C4-2B (cell line): ENCODE measurements at regions not wholly inside any gene's neighbourhood (a gene's known extent, or its start where the extent isn't known, plus 50 kb on each side); places are given as distances from the start of the nearest gene placed in this dataset.

ENCODE experiments used
- ZFX ChIP-seq: fragments of 450-650 bp; IDR thresholded peaks from 2 replicates; pipeline ENCODE4 v1.6.1; 2017
- TF ChIP-seq, protein P1 (sequence below): fragments of 450-650 bp; conservative IDR thresholded peaks from 2 replicates; pipeline ENCODE4 v1.5.1; 2017; ENCODE audit warnings: mild to moderate bottlenecking

DNA sequence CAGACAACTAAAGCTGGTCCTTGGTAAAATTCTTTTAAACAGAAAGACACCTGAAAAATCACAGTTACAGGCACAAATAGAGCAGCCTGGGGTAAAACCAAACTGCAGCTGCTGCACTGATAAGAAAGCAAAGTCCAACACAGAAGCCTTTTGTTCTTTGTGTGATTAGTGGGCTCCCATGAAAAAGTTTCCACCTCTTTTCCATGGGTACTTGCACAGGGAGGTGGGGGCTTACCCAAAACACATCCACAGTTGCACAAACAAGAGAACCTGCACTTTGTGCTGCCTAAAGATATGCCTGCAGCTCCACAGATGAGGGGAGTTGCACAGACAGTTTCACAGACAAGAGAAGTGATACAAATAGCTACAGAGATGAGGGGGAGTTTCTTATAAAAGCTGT lies 106.7 kb upstream of the SLC5A9 start:
- TF ChIP-seq, protein P1, sequence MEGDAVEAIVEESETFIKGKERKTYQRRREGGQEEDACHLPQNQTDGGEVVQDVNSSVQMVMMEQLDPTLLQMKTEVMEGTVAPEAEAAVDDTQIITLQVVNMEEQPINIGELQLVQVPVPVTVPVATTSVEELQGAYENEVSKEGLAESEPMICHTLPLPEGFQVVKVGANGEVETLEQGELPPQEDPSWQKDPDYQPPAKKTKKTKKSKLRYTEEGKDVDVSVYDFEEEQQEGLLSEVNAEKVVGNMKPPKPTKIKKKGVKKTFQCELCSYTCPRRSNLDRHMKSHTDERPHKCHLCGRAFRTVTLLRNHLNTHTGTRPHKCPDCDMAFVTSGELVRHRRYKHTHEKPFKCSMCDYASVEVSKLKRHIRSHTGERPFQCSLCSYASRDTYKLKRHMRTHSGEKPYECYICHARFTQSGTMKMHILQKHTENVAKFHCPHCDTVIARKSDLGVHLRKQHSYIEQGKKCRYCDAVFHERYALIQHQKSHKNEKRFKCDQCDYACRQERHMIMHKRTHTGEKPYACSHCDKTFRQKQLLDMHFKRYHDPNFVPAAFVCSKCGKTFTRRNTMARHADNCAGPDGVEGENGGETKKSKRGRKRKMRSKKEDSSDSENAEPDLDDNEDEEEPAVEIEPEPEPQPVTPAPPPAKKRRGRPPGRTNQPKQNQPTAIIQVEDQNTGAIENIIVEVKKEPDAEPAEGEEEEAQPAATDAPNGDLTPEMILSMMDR: no peak
- TF ChIP-seq ZFX: no peak
